Spleen (tissue), 11 donors: ENCODE measurements at regions not wholly inside any gene's neighbourhood (a gene's known extent, or its start where the extent isn't known, plus 50 kb on each side); places are given as distances from the start of the nearest gene placed in this dataset.
A peak's percentile ranks its signal among the peaks of the same experiment; 100 is the strongest.

Experiments used
- DNase-seq: peaks from one replicate; pipeline ENCODE4 v3.0.0-alpha.2; 2020
- H3K27ac ChIP-seq, 8 donors: fragments of 200-600 bp; sonication (generic) in 7 of 8; 1 replicate in 4 of 8; 2 replicates in 4 of 8; pipeline versions ENCODE4 v1.5.0 to v1.8.0; 2016 to 2021; ENCODE audit warnings: inconsistent platforms in 4 of 8, mild to moderate bottlenecking in 4 of 8, moderate library complexity in 1 of 8
- H3K27me3 ChIP-seq, 7 donors: fragments of 200-600 bp; sonication (generic) in 6 of 7; replicated peaks in 1 of 7; 1 replicate in 4 of 7; 2 replicates in 3 of 7; pipeline versions ENCODE4 v1.5.0 to v1.8.0; 2016 to 2021; ENCODE audit warnings: inconsistent platforms in 3 of 7, mild to moderate bottlenecking in 1 of 7
- H3K36me3 ChIP-seq, 6 donors: fragments of 200-600 bp; sonication (generic) in 5 of 6; 1 replicate in 4 of 6; 2 replicates in 2 of 6; pipeline versions ENCODE4 v1.5.0 to v1.8.0; 2016 to 2021; ENCODE audit warnings: inconsistent platforms in 2 of 6
- H3K4me1 ChIP-seq, 6 donors: fragments of 200-600 bp; sonication (generic) in 5 of 6; 1 replicate in 3 of 6; 2 replicates in 3 of 6; pipeline versions ENCODE4 v1.5.0 to v1.8.0; 2016 to 2021; ENCODE audit warnings: inconsistent platforms in 3 of 6
- H3K4me3 ChIP-seq, 8 donors: fragments of 200-600 bp; sonication (generic) in 7 of 8; 1 replicate in 4 of 8; 2 replicates in 4 of 8; pipeline versions ENCODE4 v1.5.0 to v1.8.0; 2016 to 2021; ENCODE audit warnings: inconsistent platforms in 4 of 8, mild to moderate bottlenecking in 4 of 8, moderate library complexity in 2 of 8
- H3K9me3 ChIP-seq, 8 donors: fragments of 200-600 bp; sonication (generic) in 7 of 8; 1 replicate in 4 of 8; 2 replicates in 4 of 8; pipeline versions ENCODE4 v1.5.0 to v1.8.0; 2016 to 2021; ENCODE audit warnings: inconsistent platforms in 4 of 8
- POLR2A ChIP-seq, 3 donors: fragments of 450-650 bp; IDR thresholded peaks; one replicate each; pipeline ENCODE4 v1.5.1; 2017; ENCODE audit warnings: antibody characterized with exemption in 3 of 3, mild to moderate bottlenecking in 1 of 3
- POLR2AphosphoS5 ChIP-seq, 3 donors: sonication (generic); formaldehyde crosslinking; IDR thresholded peaks; one replicate each; pipeline ENCODE4 v1.5.1; 2017; ENCODE audit warnings: antibody characterized with exemption in 3 of 3
- WGBS, 5 donors: extraction: QIAGEN DNeasy Blood & Tissue Kit in 3 of 5; methylation state at CpG; one replicate each; pipeline versions ENCODE4 v1.1.5 to v1.1.7; 2013 to 2018; 5-methylcytosine and 5-hydroxymethylcytosine counted together
- intact Hi-C: fragments of 100-400 bp; cut with DNase I; formaldehyde crosslinking; loops from one replicate; pipeline ENCODE4 v1.15.0; 2023; ENCODE audit warnings: low total_unique reads
- TF ChIP-seq, protein P1 (sequence below), 11 experiments: fragments of 200-600 bp in 7 of 11; fragments of 450-650 bp in 4 of 11; sonication (generic) in 4 of 11; IDR thresholded peaks in 8 of 11; conservative IDR thresholded peaks in 3 of 11; 1 replicate in 7 of 11; 2 replicates in 4 of 11; pipeline versions ENCODE4 v1.4.0 to v1.8.0; 2016 to 2021; ENCODE audit warnings: antibody characterized with exemption in 11 of 11, inconsistent platforms in 4 of 11, mild to moderate bottlenecking in 1 of 11
- donor health status: healthy with polysubstance abuse.
- donor health status: DM: no; HTN: no; CAD: no; lungs with moderate emphysema.
- donor health status: DM: no; HTN: no; CAD: no.
- donor health status: Bipolar disorder and iron deficiency.
- donor health status: healthy.
- donor health status: DM: no; HTN: no; CAD: no.
- donor health status: DM: yes; HTN: yes; CAD: no.

DNA sequence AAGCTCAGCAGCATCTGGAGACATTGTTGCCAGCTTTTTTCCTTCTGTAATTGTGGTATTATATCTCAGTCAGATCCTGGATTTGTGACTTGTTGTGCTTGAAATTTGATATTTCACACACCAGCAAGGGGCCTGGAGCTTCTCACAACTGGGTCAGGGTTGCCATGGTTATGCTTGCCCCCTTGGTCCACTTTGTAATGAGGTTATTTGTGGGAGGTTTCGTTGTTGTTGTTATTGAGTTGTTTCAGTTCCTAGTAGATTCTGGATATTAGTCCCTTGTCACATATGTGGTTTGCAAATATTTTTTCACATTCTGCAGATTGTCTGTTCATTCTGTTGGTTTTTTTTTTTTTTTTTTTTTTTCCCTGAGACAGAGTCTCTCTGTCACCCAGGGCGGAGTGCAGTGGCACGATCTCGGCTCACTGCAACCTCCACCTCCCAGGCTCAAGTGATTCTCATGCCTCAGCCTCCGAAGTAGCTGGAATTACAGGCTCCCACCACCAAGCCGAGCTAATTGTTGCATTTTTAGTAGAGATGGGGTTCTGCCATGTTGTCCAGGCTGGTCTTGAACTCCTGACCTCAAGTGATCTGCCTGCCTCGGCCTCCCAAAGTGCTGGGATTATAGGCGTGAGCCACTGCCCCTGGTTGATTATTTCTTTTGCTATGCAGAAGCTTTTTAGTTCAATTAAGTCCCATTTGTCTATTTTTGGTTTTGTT lies 80.6 kb upstream of the ETV6 start:
- TF ChIP-seq POLR2A (IDR thresholded peaks at IDR 0.05) (no peak), POLR2AphosphoS5 (IDR thresholded peaks at IDR 0.05) (no peak)
- TF ChIP-seq, protein P1, sequence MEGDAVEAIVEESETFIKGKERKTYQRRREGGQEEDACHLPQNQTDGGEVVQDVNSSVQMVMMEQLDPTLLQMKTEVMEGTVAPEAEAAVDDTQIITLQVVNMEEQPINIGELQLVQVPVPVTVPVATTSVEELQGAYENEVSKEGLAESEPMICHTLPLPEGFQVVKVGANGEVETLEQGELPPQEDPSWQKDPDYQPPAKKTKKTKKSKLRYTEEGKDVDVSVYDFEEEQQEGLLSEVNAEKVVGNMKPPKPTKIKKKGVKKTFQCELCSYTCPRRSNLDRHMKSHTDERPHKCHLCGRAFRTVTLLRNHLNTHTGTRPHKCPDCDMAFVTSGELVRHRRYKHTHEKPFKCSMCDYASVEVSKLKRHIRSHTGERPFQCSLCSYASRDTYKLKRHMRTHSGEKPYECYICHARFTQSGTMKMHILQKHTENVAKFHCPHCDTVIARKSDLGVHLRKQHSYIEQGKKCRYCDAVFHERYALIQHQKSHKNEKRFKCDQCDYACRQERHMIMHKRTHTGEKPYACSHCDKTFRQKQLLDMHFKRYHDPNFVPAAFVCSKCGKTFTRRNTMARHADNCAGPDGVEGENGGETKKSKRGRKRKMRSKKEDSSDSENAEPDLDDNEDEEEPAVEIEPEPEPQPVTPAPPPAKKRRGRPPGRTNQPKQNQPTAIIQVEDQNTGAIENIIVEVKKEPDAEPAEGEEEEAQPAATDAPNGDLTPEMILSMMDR (IDR thresholded peaks at IDR 0.05 in 8 of 11, conservative IDR thresholded peaks at IDR 0.05 in 3 of 11): no peak

DNA sequence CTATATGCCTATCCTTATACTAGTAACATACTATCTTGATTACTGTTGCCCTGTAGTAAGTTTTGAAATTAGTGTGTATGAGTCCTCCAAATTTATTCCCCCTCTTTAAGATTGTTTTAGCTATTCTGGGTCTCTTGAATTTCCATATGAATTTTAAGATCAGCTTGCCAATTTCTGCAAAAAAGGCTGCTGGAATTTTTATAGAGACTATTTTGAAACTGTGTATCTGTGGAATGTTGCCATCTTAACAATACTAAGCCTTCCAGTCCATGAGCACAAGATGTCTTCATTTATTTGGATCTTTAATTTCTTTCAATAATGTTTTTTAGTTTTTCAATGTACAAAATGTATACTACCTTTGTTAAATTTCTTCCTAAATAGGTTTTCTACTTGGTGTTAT lies 79.8 kb upstream of the ETV6 start:
- Histone ChIP-seq H3K4me1 (no peaks in the 10 kb centered on the region), H3K27me3 (no peaks in the 10 kb centered on the region), H3K27ac (no peak overlapping the region), H3K9me3 (peaks cover 0 to 9% (median 2%) of the 10 kb centered on the region in 8 donors), H3K4me3 (no peak overlapping the region), H3K36me3 (no peaks in the 10 kb centered on the region)
- intact Hi-C loops: no loop called here
- no peak for DNase-seq
- TF ChIP-seq POLR2AphosphoS5 (IDR thresholded peaks at IDR 0.05): no peak
- TF ChIP-seq, protein P1 (IDR thresholded peaks at IDR 0.05 in 8 of 11, conservative IDR thresholded peaks at IDR 0.05 in 3 of 11): no peak
- TF ChIP-seq POLR2A (IDR thresholded peaks at IDR 0.05): no peak

More for the DNA sequence above, 80.6 kb upstream of the ETV6 start:
- peak overlapping the region in 1 of 8 donors; percentile 60 for H3K27ac ChIP-seq
- H3K4me3 ChIP-seq: no peak overlapping the region
- H3K27me3 ChIP-seq: no peaks in the 10 kb centered on the region
- intact Hi-C loops: no loop called here
- no peaks in the 10 kb centered on the region for H3K36me3 ChIP-seq
- H3K9me3 ChIP-seq: peaks cover 0 to 3% (median under 1%) of the 10 kb centered on the region in 8 donors
- WGBS, 5 donors: 74 to 85% (median 75%) methylated on average over 8 of the region's 8 CpGs
- no peaks in the 10 kb centered on the region for H3K4me1 ChIP-seq
- DNase-seq: no peak

DNA sequence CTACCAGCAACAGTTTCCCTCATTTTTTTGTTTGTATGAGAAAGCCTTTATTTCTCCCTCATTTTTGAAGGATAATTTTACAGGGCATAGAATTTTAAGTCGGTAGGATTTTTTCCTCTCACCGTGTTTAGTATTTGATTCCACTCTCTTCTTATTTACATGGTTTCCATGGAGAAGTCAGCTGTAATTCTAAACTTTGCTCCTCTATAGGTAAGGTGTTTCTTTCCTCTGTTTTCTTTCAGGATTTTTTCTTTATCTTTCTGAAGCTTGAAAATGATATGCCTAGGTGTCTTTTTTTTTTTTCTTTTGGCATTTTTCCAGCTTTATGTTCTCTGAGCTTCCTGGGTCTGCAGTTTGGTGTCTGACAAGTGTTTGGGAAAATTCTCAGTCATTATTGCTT lies 75.6 kb upstream of the ETV6 start:
- H3K4me3 ChIP-seq: no peak overlapping the region
- H3K9me3 ChIP-seq: peaks cover 0 to 9% (median 2%) of the 10 kb centered on the region in 8 donors
- H3K27ac ChIP-seq: no peak overlapping the region
- no peaks in the 10 kb centered on the region for H3K27me3 ChIP-seq
- intact Hi-C loops: no loop called here
- H3K4me1 ChIP-seq: peaks cover 0 to 4% (median 0%) of the 10 kb centered on the region in 6 donors
- no peak for DNase-seq
- TF ChIP-seq POLR2AphosphoS5 (IDR thresholded peaks at IDR 0.05) (no peak), POLR2A (IDR thresholded peaks at IDR 0.05) (no peak)
- TF ChIP-seq, protein P1 (IDR thresholded peaks at IDR 0.05 in 8 of 11, conservative IDR thresholded peaks at IDR 0.05 in 3 of 11): no peak
- H3K36me3 ChIP-seq: no peaks in the 10 kb centered on the region
- 92 to 97% (median 97%) methylated on average over 2 of the region's 2 CpGs for WGBS, 5 donors

DNA sequence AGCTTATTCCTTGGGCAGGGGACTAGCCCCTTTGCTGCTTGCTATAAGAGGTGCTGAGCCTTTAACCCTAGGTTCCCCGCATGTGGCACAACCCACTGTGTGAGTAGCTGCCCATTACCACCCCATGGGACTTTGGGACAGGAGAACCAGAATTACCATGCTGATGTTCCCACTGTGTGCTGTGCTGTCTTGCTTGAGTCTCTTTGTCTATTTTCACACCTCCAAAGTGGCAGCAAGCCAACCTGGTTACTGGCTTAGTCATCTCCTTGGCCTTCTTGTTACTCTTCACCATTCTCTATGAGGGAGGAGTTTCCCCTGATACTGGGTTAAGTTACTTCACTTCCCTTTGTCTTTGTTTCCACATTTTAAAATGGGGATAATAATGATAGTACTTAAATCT lies 73.4 kb upstream of the ETV6 start:
- Histone ChIP-seq H3K36me3 (no peaks in the 10 kb centered on the region), H3K27me3 (no peaks in the 10 kb centered on the region), H3K4me1 (peaks cover 0 to 24% (median 11%) of the 10 kb centered on the region in 6 donors), H3K4me3 (no peak overlapping the region), H3K9me3 (peaks cover 0 to 9% (median 2%) of the 10 kb centered on the region in 8 donors), H3K27ac (no peak overlapping the region)
- intact Hi-C loops: no loop called here
- TF ChIP-seq, protein P1 (IDR thresholded peaks at IDR 0.05 in 8 of 11, conservative IDR thresholded peaks at IDR 0.05 in 3 of 11): no peak
- no peak for DNase-seq
- WGBS, 5 donors: 83 to 100% (median 93%) methylated on average over 1 of the region's 1 CpG
